ENCODE measurements at regions not wholly inside any gene's neighbourhood (a gene's known extent, or its start where the extent isn't known, plus 50 kb on each side); places are given as distances from the start of the nearest gene placed in this dataset.

GRCh38 chr3:159791336-159791735 is 197.3 kb upstream of the IL12A start:
- DNase-seq (ENCODE audit: low spot score), result no peak

GRCh38 chr3:159792070-159792469 is 196.6 kb upstream of the IL12A start:
- DNase-seq (ENCODE audit: low spot score), result no peak

GRCh38 chr3:159795042-159795441 is 193.6 kb upstream of the IL12A start:
- DNase-seq (ENCODE audit: low spot score), result no peak

- no peak for DNase-seq (ENCODE audit: low spot score)
These were observed 192.9 kb upstream of the IL12A start for GRCh38 chr3:159795681-159796175.

GRCh38 chr3:159796226-159796625 is 192.4 kb upstream of the IL12A start:
- no peak for DNase-seq (ENCODE audit: low spot score)

- no peak for DNase-seq (ENCODE audit: low spot score)
These were observed 191.9 kb upstream of the IL12A start for GRCh38 chr3:159796744-159797143.

- no peak for DNase-seq (ENCODE audit: low spot score)
These were observed 190.9 kb upstream of the IL12A start for GRCh38 chr3:159797771-159798170.

GRCh38 chr3:159798951-159799350 is 189.7 kb upstream of the IL12A start:
- DNase-seq (ENCODE audit: low spot score), result no peak

- no peak for DNase-seq (ENCODE audit: low spot score)
These were observed 188.0 kb upstream of the IL12A start for GRCh38 chr3:159800434-159801155.

- no peak for DNase-seq (ENCODE audit: low spot score)
These were observed 185.8 kb upstream of the IL12A start for GRCh38 chr3:159802864-159803263.

- DNase-seq (ENCODE audit: low spot score), result no peak
These were observed 185.2 kb upstream of the IL12A start for GRCh38 chr3:159803459-159803858.

GRCh38 chr3:159804726-159805410 is 183.8 kb upstream of the IL12A start:
- DNase-seq (ENCODE audit: low spot score), result peak; percentile 69

- DNase-seq (ENCODE audit: low spot score), result no peak
These were observed 183.2 kb upstream of the IL12A start for GRCh38 chr3:159805411-159805772.

GRCh38 chr3:159806412-159806811 is 182.2 kb upstream of the IL12A start:
- DNase-seq (ENCODE audit: low spot score), result peak; percentile 72

- no peak for DNase-seq (ENCODE audit: low spot score)
These were observed 181.2 kb upstream of the IL12A start for GRCh38 chr3:159807137-159808040.

- no peak for DNase-seq (ENCODE audit: low spot score)
These were observed 174.7 kb upstream of the IL12A start for GRCh38 chr3:159813822-159814531.

GRCh38 chr3:159816512-159816911 is 172.1 kb upstream of the IL12A start:
- no peak for DNase-seq (ENCODE audit: low spot score)

- DNase-seq (ENCODE audit: low spot score), result no peak
These were observed 171.5 kb upstream of the IL12A start for GRCh38 chr3:159817126-159817525.

GRCh38 chr3:159817571-159817970 is 171.1 kb upstream of the IL12A start:
- no peak for DNase-seq (ENCODE audit: low spot score)

- no peak for DNase-seq (ENCODE audit: low spot score)
These were observed 170.2 kb upstream of the IL12A start for GRCh38 chr3:159818399-159818798.

- no peak for DNase-seq (ENCODE audit: low spot score)
These were observed 169.6 kb upstream of the IL12A start for GRCh38 chr3:159818997-159819500.

- DNase-seq (ENCODE audit: low spot score), result no peak
These were observed 169.0 kb upstream of the IL12A start for GRCh38 chr3:159819676-159820075.
